Lower leg skin (tissue), 3 donors: ENCODE measurements at regions not wholly inside any gene's neighbourhood (a gene's known extent, or its start where the extent isn't known, plus 50 kb on each side); places are given as distances from the start of the nearest gene placed in this dataset.

ENCODE experiments used
- CTCF ChIP-seq, 3 donors: fragments of 450-650 bp; IDR thresholded peaks; one replicate each; pipeline ENCODE4 v1.5.1; 2016; ENCODE audit warnings: antibody characterized with exemption in 3 of 3, mild to moderate bottlenecking in 3 of 3, moderate library complexity in 2 of 3
- POLR2A ChIP-seq, 2 donors: fragments of 450-650 bp; IDR thresholded peaks; one replicate each; pipeline ENCODE4 v1.6.1; 2016 to 2017; ENCODE audit warnings: antibody characterized with exemption in 2 of 2, mild to moderate bottlenecking in 1 of 2, moderate library complexity in 1 of 2

- no peak for TF ChIP-seq CTCF (IDR thresholded peaks at IDR 0.05)
- TF ChIP-seq POLR2A (IDR thresholded peaks at IDR 0.05), result no peak
Observed at GRCh38 chr3:95272781-95273180, 1209.9 kb downstream of the NSUN3 start.
